Prostate gland (tissue), 2 donors: ENCODE measurements at regions not wholly inside any gene's neighbourhood (a gene's known extent, or its start where the extent isn't known, plus 50 kb on each side); places are given as distances from the start of the nearest gene placed in this dataset.

ENCODE experiments used
- POLR2A ChIP-seq: fragments of 450-650 bp; IDR thresholded peaks from one replicate; pipeline ENCODE4 v1.6.1; 2016; ENCODE audit warnings: antibody characterized with exemption, mild to moderate bottlenecking
- POLR2AphosphoS5 ChIP-seq: sonication (generic); formaldehyde crosslinking; IDR thresholded peaks from one replicate; pipeline ENCODE4 v1.6.1; 2017; ENCODE audit warnings: antibody characterized with exemption
- TF ChIP-seq, protein P1 (sequence below), 4 experiments: fragments of 200-600 bp in 2 of 4; fragments of 450-650 bp in 2 of 4; sonication (generic) in 2 of 4; IDR thresholded peaks; 1 replicate in 3 of 4; 2 replicates in 1 of 4; pipeline ENCODE4 v1.5.1; 2016 to 2019; ENCODE audit warnings: antibody characterized with exemption in 4 of 4, mild to moderate bottlenecking in 2 of 4, moderate library complexity in 2 of 4

DNA sequence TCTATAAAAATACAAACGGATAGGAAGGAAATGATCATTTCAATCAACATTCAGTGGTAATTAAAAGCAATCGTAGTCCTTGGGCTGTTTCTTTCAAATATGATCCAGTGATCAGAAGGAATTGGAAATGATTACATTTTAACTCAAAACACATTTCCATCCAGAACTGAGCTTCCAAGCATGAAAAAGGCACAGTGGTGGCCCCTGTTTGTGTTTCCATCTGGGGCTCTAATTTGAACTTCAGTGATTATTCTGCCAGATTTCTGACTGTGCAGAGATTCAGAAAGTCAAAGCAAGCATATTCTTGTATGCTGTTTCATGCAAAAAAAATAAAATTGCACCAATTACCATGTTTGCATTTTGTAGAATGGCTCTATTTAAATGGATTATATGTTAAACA lies 157.0 kb upstream of the LMNTD1 start:
- TF ChIP-seq POLR2AphosphoS5: no peak
- TF ChIP-seq POLR2A: no peak
- TF ChIP-seq, protein P1, sequence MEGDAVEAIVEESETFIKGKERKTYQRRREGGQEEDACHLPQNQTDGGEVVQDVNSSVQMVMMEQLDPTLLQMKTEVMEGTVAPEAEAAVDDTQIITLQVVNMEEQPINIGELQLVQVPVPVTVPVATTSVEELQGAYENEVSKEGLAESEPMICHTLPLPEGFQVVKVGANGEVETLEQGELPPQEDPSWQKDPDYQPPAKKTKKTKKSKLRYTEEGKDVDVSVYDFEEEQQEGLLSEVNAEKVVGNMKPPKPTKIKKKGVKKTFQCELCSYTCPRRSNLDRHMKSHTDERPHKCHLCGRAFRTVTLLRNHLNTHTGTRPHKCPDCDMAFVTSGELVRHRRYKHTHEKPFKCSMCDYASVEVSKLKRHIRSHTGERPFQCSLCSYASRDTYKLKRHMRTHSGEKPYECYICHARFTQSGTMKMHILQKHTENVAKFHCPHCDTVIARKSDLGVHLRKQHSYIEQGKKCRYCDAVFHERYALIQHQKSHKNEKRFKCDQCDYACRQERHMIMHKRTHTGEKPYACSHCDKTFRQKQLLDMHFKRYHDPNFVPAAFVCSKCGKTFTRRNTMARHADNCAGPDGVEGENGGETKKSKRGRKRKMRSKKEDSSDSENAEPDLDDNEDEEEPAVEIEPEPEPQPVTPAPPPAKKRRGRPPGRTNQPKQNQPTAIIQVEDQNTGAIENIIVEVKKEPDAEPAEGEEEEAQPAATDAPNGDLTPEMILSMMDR (IDR thresholded peaks at IDR 0.05): no peak
